HCT116 (cell line): ENCODE measurements at regions not wholly inside any gene's neighbourhood (a gene's known extent, or its start where the extent isn't known, plus 50 kb on each side); places are given as distances from the start of the nearest gene placed in this dataset.

Source experiments
- ATAC-seq: fragments of 200-7000 bp; cut with Tn5 transposase; 2 replicates; pipeline ENCODE4 v1.9.1; 2020; ENCODE audit warnings: mild to moderate bottlenecking, moderate library complexity
- BruUV-seq: library from RNA; stranded (reverse); fragments of 400-500 nt; replicated peaks from 2 replicates; lab custom pipeline; 2021; lab: Mats Ljungman, UMichigan
- CTCF ChIA-PET: fragments of 300-600 bp; sonication (Branson Sonifier 250); formaldehyde crosslinking; loops from one replicate; lab custom pipeline; 2021; ENCODE audit warnings: antibody characterized with exemption; lab: Charles Lee
- POLR2A ChIA-PET: fragments of 300-600, 350-600 bp; sonication (Branson Sonifier 250); formaldehyde crosslinking; loops from one replicate; lab custom pipeline; 2021; ENCODE audit warnings: antibody characterized with exemption; lab: Charles Lee
- RAD21 ChIA-PET, 2 experiments: fragments of 300-600 bp; sonication (Branson Sonifier 250); formaldehyde crosslinking; loops; one replicate each; lab custom pipeline; 2023; ENCODE audit warnings: low total read pairs in 2 of 2; ENCODE audit not compliant: uncharacterized antibody in 2 of 2, unreplicated experiment in 2 of 2, low non-redundant PET in 1 of 2; lab: Charles Lee
- DNase-seq: peaks from one replicate; pipeline ENCODE4 v3.0.0-alpha.2; 2010; ENCODE audit warnings: low read depth, low spot score
- H2AFZ ChIP-seq: fragments of 200-600 bp; shearing (Covaris generic), sonication (generic); 2 replicates; pipeline ENCODE4 v1.6.1; 2017; ENCODE audit warnings: low read depth, mixed run types, mixed read lengths, antibody characterized with exemption, low read length; ENCODE audit not compliant: poor library complexity, severe bottlenecking
- H3K27ac ChIP-seq: 2 replicates; pipeline ENCODE4 v1.5.1; 2012; ENCODE audit warnings: low read depth, low read length
- H3K27me3 ChIP-seq: fragments of 200-600 bp; sonication (generic); 2 replicates; pipeline ENCODE4 v1.6.1; 2016; ENCODE audit warnings: mixed run types, low read length, mixed read lengths; ENCODE audit not compliant: insufficient read depth
- H3K36me3 ChIP-seq, 2 experiments: fragments of 200-500 bp in 1 of 2; fragments of 200-600 bp in 1 of 2; sonication (Bioruptor generic) in 1 of 2; sonication (generic) in 1 of 2; 2 replicates each; pipeline versions ENCODE4 v1.5.1 to v1.6.1; 2014 to 2016; ENCODE audit warnings: low read length in 2 of 2, inconsistent platforms in 1 of 2, mixed read lengths in 1 of 2, mixed run types in 1 of 2; ENCODE audit not compliant: insufficient read depth in 2 of 2, control insufficient read depth in 1 of 2
- H3K4me1 ChIP-seq, 2 experiments: fragments of 200-600 bp in 1 of 2; sonication (generic) in 1 of 2; 2 replicates each; pipeline versions ENCODE4 v1.5.1 to v1.6.1; 2012 to 2017; ENCODE audit warnings: low read length in 2 of 2, inconsistent platforms in 1 of 2, mild to moderate bottlenecking in 1 of 2, mixed read lengths in 1 of 2, mixed run types in 1 of 2, moderate library complexity in 1 of 2; ENCODE audit not compliant: insufficient read depth in 2 of 2, control insufficient read depth in 1 of 2
- H3K4me2 ChIP-seq: fragments of 200-600 bp; sonication (generic); 2 replicates; pipeline ENCODE4 v1.6.1; 2017; ENCODE audit warnings: mixed run types, low read length, mixed read lengths
- H3K4me3 ChIP-seq, 2 experiments: fragments of 200-600 bp in 1 of 2; sonication (generic) in 1 of 2; replicated peaks in 1 of 2; 2 replicates each; pipeline ENCODE4 v1.5.1; 2011 to 2016; ENCODE audit warnings: low read length in 2 of 2, control low read depth in 1 of 2, low read depth in 1 of 2, mild to moderate bottlenecking in 1 of 2, mixed read lengths in 1 of 2, mixed run types in 1 of 2
- H3K79me2 ChIP-seq: fragments of 200-600 bp; sonication (generic); 2 replicates; pipeline ENCODE4 v1.6.1; 2017; ENCODE audit warnings: mild to moderate bottlenecking, mixed run types, low read length, moderate library complexity, mixed read lengths; ENCODE audit not compliant: insufficient read depth
- H3K9ac ChIP-seq: fragments of 200-600 bp; sonication (generic); 2 replicates; pipeline ENCODE4 v1.6.1; 2016; ENCODE audit warnings: low read length, mixed read lengths
- H3K9me2 ChIP-seq: fragments of 200-600 bp; sonication (generic), shearing (Covaris generic); 2 replicates; pipeline ENCODE4 v1.6.1; 2017; ENCODE audit warnings: mixed run types, mild to moderate bottlenecking, moderate library complexity; ENCODE audit not compliant: insufficient read depth
- H3K9me3 ChIP-seq, 2 experiments: fragments of 200-500 bp in 1 of 2; fragments of 200-600 bp in 1 of 2; sonication (Bioruptor generic) in 1 of 2; sonication (generic) in 1 of 2; 2 replicates each; pipeline ENCODE4 v1.6.1; 2014 to 2017; ENCODE audit warnings: low read length in 2 of 2, mixed read lengths in 2 of 2, inconsistent platforms in 1 of 2, low read depth in 1 of 2, mild to moderate bottlenecking in 1 of 2, mixed run types in 1 of 2, moderate library complexity in 1 of 2; ENCODE audit not compliant: control insufficient read depth in 1 of 2, insufficient read depth in 1 of 2
- H4K20me1 ChIP-seq: fragments of 200-600 bp; sonication (generic), shearing (Covaris generic); 2 replicates; pipeline ENCODE4 v1.6.1; 2017; ENCODE audit warnings: mixed run types, mild to moderate bottlenecking, moderate library complexity; ENCODE audit not compliant: insufficient read depth
- ATF3 ChIP-seq: IDR thresholded peaks from 2 replicates; pipeline ENCODE4 v1.6.1; 2012
- CEBPB ChIP-seq: IDR thresholded peaks from 2 replicates; pipeline ENCODE4 v1.6.1; 2012; ENCODE audit warnings: low read depth
- CTCF ChIP-seq, 3 experiments: fragments of 200-600 bp in 1 of 3; sonication (generic) in 1 of 3; IDR thresholded peaks in 2 of 3; conservative IDR thresholded peaks in 1 of 3; 2 replicates each; pipeline ENCODE4 v1.5.1; 2012 to 2017; ENCODE audit warnings: low read depth in 2 of 3, low read length in 2 of 3, antibody characterized with exemption in 1 of 3, borderline replicate concordance in 1 of 3, control low read depth in 1 of 3, mild to moderate bottlenecking in 1 of 3, mixed read lengths in 1 of 3, mixed run types in 1 of 3, moderate library complexity in 1 of 3; ENCODE audit not compliant: insufficient read depth in 1 of 3
- EGR1 ChIP-seq: IDR thresholded peaks from 2 replicates; pipeline ENCODE4 v1.6.1; 2012; ENCODE audit warnings: low read depth
- ELF1 ChIP-seq: IDR thresholded peaks from 2 replicates; pipeline ENCODE4 v1.6.1; 2012; ENCODE audit warnings: low read depth, borderline replicate concordance
- EZH2 ChIP-seq: fragments of 200-600 bp; sonication (generic); IDR thresholded peaks from 2 replicates; pipeline ENCODE4 v1.6.1; 2017; ENCODE audit warnings: antibody characterized with exemption, mixed run types
- EZH2phosphoT487 ChIP-seq: fragments of 200-600 bp; IDR thresholded peaks from 2 replicates; pipeline ENCODE4 v1.6.1; 2018; ENCODE audit warnings: antibody characterized with exemption, borderline replicate concordance
- JUND ChIP-seq: IDR thresholded peaks from 2 replicates; pipeline ENCODE4 v1.6.1; 2012
- POLR2A ChIP-seq: IDR thresholded peaks from 2 replicates; pipeline ENCODE4 v1.7.0; 2011; ENCODE audit warnings: borderline replicate concordance; ENCODE audit not compliant: insufficient read depth, insufficient read length; ENCODE audit errors: extremely low read depth
- REST ChIP-seq: IDR thresholded peaks from 2 replicates; pipeline ENCODE4 v1.6.1; 2012; ENCODE audit warnings: low read depth
- SRF ChIP-seq: IDR thresholded peaks from 2 replicates; pipeline ENCODE4 v1.6.1; 2012; ENCODE audit warnings: low read depth
- YY1 ChIP-seq: IDR thresholded peaks from 2 replicates; pipeline ENCODE4 v1.6.1; 2011; ENCODE audit warnings: low read length, low read depth, moderate library complexity, mild to moderate bottlenecking; ENCODE audit not compliant: insufficient replicate concordance; ENCODE audit errors: extremely low read depth
- ZBTB33 ChIP-seq: IDR thresholded peaks from 2 replicates; pipeline ENCODE4 v1.6.1; 2011; ENCODE audit warnings: mild to moderate bottlenecking, low read length, moderate library complexity; ENCODE audit not compliant: insufficient replicate concordance; ENCODE audit errors: extremely low read depth
- ZNF274 ChIP-seq: fragments of 200-500 bp; sonication (Bioruptor generic); IDR thresholded peaks from 2 replicates; pipeline ENCODE4 v1.6.1; 2014; ENCODE audit warnings: mild to moderate bottlenecking, low read depth, low read length, inconsistent platforms
- intact Hi-C: fragments of 100-400 bp; cut with micrococcal nuclease; formaldehyde crosslinking; loops from 2 replicates; pipeline ENCODE4 v1.10.0; 2022

- ChIA-PET POLR2A (no interaction called here), RAD21 (no interaction called here), CTCF (no interaction called here)
- H3K4me1 ChIP-seq: no peaks in the 10 kb centered on the region
- no peak overlapping the region for H3K9ac ChIP-seq
- BruUV-seq: no TSS peak
- no peak overlapping the region for H2AFZ ChIP-seq
- no peaks in the 10 kb centered on the region for H3K36me3 ChIP-seq
- no peak overlapping the region for H3K4me3 ChIP-seq
- H3K79me2 ChIP-seq: no peaks in the 10 kb centered on the region
- no peak overlapping the region for H3K4me2 ChIP-seq
- intact Hi-C loops: no loop called here
- no peak overlapping the region for H3K27ac ChIP-seq
- TF ChIP-seq YY1 (no peak), ELF1 (no peak), CEBPB (no peak), SRF (no peak), ZNF274 (no peak), ATF3 (no peak), CTCF (IDR thresholded peaks at IDR 0.05 in 2 of 3, conservative IDR thresholded peaks at IDR 0.05 in 1 of 3; ENCODE audit: borderline replicate concordance in 1 of 3, insufficient read depth in 1 of 3, low read depth in 2 of 3, low read length in 2 of 3) (no peak), REST (no peak), POLR2A (no peak), JUND (no peak), EZH2phosphoT487 (no peak), EGR1 (no peak), ZBTB33 (no peak), EZH2 (no peak)
- ATAC-seq (no peak), DNase-seq (no peak)
- H3K27me3 ChIP-seq: no peaks in the 10 kb centered on the region
- no peaks in the 10 kb centered on the region for H4K20me1 ChIP-seq
- H3K9me3 ChIP-seq: no peaks in the 10 kb centered on the region
- H3K9me2 ChIP-seq: no peaks in the 10 kb centered on the region
Measured at GRCh38 chrX:96621811-96622210, 62.8 kb upstream of the DIAPH2 start.
